HCT116 (cell line): ENCODE measurements at regions not wholly inside any gene's neighbourhood (a gene's known extent, or its start where the extent isn't known, plus 50 kb on each side); places are given as distances from the start of the nearest gene placed in this dataset.

Experiments used
- CEBPB ChIP-seq: IDR thresholded peaks from 2 replicates; pipeline ENCODE4 v1.6.1; 2012; ENCODE audit warnings: low read depth
- CTCF ChIP-seq, 3 experiments: fragments of 200-600 bp in 1 of 3; sonication (generic) in 1 of 3; IDR thresholded peaks in 2 of 3; conservative IDR thresholded peaks in 1 of 3; 2 replicates each; pipeline ENCODE4 v1.5.1; 2012 to 2017; ENCODE audit warnings: low read depth in 2 of 3, low read length in 2 of 3, antibody characterized with exemption in 1 of 3, borderline replicate concordance in 1 of 3, control low read depth in 1 of 3, mild to moderate bottlenecking in 1 of 3, mixed read lengths in 1 of 3, mixed run types in 1 of 3, moderate library complexity in 1 of 3; ENCODE audit not compliant: insufficient read depth in 1 of 3
- EZH2 ChIP-seq: fragments of 200-600 bp; sonication (generic); IDR thresholded peaks from 2 replicates; pipeline ENCODE4 v1.6.1; 2017; ENCODE audit warnings: antibody characterized with exemption, mixed run types
- POLR2A ChIP-seq: IDR thresholded peaks from 2 replicates; pipeline ENCODE4 v1.7.0; 2011; ENCODE audit warnings: borderline replicate concordance; ENCODE audit not compliant: insufficient read depth, insufficient read length; ENCODE audit errors: extremely low read depth

GRCh38 chr3:116984301-116984700 lies 274.7 kb downstream of the TUSC7 start:
- TF ChIP-seq CEBPB (no peak), CTCF (IDR thresholded peaks at IDR 0.05 in 2 of 3, conservative IDR thresholded peaks at IDR 0.05 in 1 of 3; ENCODE audit: borderline replicate concordance in 1 of 3, insufficient read depth in 1 of 3, low read depth in 2 of 3, low read length in 2 of 3) (no peak), EZH2 (no peak), POLR2A (no peak)
